ENCODE measurements at regions not wholly inside any gene's neighbourhood (a gene's known extent, or its start where the extent isn't known, plus 50 kb on each side); places are given as distances from the start of the nearest gene placed in this dataset.

GRCh38 chr3:161631536-161631935 lies 134.9 kb downstream of the OTOL1 start:
- ChIA-PET POLR2A (no interaction called here), CTCF (no interaction called here)
- Mint-ChIP-seq H3K27ac (no peak overlapping the region), H3K4me1 (peaks cover 44% of the 10 kb centered on the region), H3K36me3 (peaks cover 3% of the 10 kb centered on the region; the same call in 1 of the 2 replicates), H3K9me3 (peaks cover 22% of the 10 kb centered on the region), H3K27me3 (ENCODE audit: low read depth) (no peaks in the 10 kb centered on the region), H3K4me3 (no peak overlapping the region)
- ATAC-seq (no peak), DNase-seq (ENCODE audit: low spot score) (no peak)
- TF ChIP-seq CREM (CRISPR knock-in tag; IDR thresholded peaks at IDR 0.05) (no peak), HMGA2 (CRISPR knock-in tag; IDR thresholded peaks at IDR 0.05) (no peak), ZMAT4 (CRISPR knock-in tag; IDR thresholded peaks at IDR 0.05) (no peak), ATF1 (CRISPR knock-in tag; IDR thresholded peaks at IDR 0.05) (no peak), CREB1 (CRISPR knock-in tag; IDR thresholded peaks at IDR 0.05) (no peak), TEAD1 (CRISPR knock-in tag; IDR thresholded peaks at IDR 0.05) (no peak), JAZF1 (CRISPR knock-in tag; IDR thresholded peaks at IDR 0.05) (no peak), CBFB (CRISPR knock-in tag; IDR thresholded peaks at IDR 0.05; ENCODE audit: low read depth) (no peak), FOXP4 (CRISPR knock-in tag; IDR thresholded peaks at IDR 0.05) (no peak), OVOL2 (CRISPR knock-in tag; IDR thresholded peaks at IDR 0.05; ENCODE audit: borderline replicate concordance) (no peak), ZBTB21 (CRISPR knock-in tag; IDR thresholded peaks at IDR 0.05; ENCODE audit: borderline replicate concordance) (no peak), PREB (CRISPR knock-in tag; IDR thresholded peaks at IDR 0.05; ENCODE audit: borderline replicate concordance) (no peak), ZNF138 (CRISPR knock-in tag; conservative IDR thresholded peaks at IDR 0.05) (no peak), MYBL2 (CRISPR knock-in tag; IDR thresholded peaks at IDR 0.05) (no peak), ZNF671 (CRISPR knock-in tag; IDR thresholded peaks at IDR 0.05) (no peak), TCF7 (CRISPR knock-in tag; IDR thresholded peaks at IDR 0.05; ENCODE audit: low read depth) (no peak), PRRX2 (CRISPR knock-in tag; IDR thresholded peaks at IDR 0.05) (no peak)
- TF ChIP-seq, protein P1, sequence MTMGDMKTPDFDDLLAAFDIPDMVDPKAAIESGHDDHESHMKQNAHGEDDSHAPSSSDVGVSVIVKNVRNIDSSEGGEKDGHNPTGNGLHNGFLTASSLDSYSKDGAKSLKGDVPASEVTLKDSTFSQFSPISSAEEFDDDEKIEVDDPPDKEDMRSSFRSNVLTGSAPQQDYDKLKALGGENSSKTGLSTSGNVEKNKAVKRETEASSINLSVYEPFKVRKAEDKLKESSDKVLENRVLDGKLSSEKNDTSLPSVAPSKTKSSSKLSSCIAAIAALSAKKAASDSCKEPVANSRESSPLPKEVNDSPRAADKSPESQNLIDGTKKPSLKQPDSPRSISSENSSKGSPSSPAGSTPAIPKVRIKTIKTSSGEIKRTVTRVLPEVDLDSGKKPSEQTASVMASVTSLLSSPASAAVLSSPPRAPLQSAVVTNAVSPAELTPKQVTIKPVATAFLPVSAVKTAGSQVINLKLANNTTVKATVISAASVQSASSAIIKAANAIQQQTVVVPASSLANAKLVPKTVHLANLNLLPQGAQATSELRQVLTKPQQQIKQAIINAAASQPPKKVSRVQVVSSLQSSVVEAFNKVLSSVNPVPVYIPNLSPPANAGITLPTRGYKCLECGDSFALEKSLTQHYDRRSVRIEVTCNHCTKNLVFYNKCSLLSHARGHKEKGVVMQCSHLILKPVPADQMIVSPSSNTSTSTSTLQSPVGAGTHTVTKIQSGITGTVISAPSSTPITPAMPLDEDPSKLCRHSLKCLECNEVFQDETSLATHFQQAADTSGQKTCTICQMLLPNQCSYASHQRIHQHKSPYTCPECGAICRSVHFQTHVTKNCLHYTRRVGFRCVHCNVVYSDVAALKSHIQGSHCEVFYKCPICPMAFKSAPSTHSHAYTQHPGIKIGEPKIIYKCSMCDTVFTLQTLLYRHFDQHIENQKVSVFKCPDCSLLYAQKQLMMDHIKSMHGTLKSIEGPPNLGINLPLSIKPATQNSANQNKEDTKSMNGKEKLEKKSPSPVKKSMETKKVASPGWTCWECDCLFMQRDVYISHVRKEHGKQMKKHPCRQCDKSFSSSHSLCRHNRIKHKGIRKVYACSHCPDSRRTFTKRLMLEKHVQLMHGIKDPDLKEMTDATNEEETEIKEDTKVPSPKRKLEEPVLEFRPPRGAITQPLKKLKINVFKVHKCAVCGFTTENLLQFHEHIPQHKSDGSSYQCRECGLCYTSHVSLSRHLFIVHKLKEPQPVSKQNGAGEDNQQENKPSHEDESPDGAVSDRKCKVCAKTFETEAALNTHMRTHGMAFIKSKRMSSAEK (CRISPR knock-in tag; IDR thresholded peaks at IDR 0.05; ENCODE audit: borderline replicate concordance): no peak
- TF ChIP-seq, protein P2, sequence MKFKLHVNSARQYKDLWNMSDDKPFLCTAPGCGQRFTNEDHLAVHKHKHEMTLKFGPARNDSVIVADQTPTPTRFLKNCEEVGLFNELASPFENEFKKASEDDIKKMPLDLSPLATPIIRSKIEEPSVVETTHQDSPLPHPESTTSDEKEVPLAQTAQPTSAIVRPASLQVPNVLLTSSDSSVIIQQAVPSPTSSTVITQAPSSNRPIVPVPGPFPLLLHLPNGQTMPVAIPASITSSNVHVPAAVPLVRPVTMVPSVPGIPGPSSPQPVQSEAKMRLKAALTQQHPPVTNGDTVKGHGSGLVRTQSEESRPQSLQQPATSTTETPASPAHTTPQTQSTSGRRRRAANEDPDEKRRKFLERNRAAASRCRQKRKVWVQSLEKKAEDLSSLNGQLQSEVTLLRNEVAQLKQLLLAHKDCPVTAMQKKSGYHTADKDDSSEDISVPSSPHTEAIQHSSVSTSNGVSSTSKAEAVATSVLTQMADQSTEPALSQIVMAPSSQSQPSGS (CRISPR knock-in tag; IDR thresholded peaks at IDR 0.05; ENCODE audit: borderline replicate concordance, low read depth): no peak

Data from WTC11 (cell line).